Effector memory CD4-positive, alpha-beta T cell (primary cell): ENCODE measurements at regions not wholly inside any gene's neighbourhood (a gene's known extent, or its start where the extent isn't known, plus 50 kb on each side); places are given as distances from the start of the nearest gene placed in this dataset.

Experiments
- DNase-seq, 3 donors: peaks; one replicate each; pipeline ENCODE4 v3.0.0-alpha.2; 2020
- H3K27ac ChIP-seq: 2 replicates; pipeline ENCODE4 v1.7.0; 2013; ENCODE audit warnings: mild to moderate bottlenecking, low read length, moderate library complexity; ENCODE audit not compliant: insufficient read depth, poor library complexity, severe bottlenecking
- H3K27me3 ChIP-seq: replicated peaks from 2 replicates; pipeline ENCODE4 v1.7.0; 2013; ENCODE audit warnings: mild to moderate bottlenecking, low read length; ENCODE audit not compliant: insufficient read depth, control insufficient read depth, poor library complexity, severe bottlenecking
- H3K36me3 ChIP-seq: 2 replicates; pipeline ENCODE4 v1.7.0; 2013; ENCODE audit warnings: mild to moderate bottlenecking, low read length, moderate library complexity; ENCODE audit not compliant: control insufficient read depth, insufficient read depth
- H3K4me1 ChIP-seq: 2 replicates; pipeline ENCODE4 v1.7.0; 2013; ENCODE audit warnings: low read length, mild to moderate bottlenecking; ENCODE audit not compliant: control insufficient read depth, insufficient read depth, poor library complexity, severe bottlenecking
- H3K4me3 ChIP-seq: 2 replicates; pipeline ENCODE4 v1.7.0; 2013; ENCODE audit warnings: low read length, low read depth, mild to moderate bottlenecking; ENCODE audit not compliant: insufficient read depth, poor library complexity, severe bottlenecking
- H3K9me3 ChIP-seq: 2 replicates; pipeline ENCODE4 v1.7.0; 2013; ENCODE audit warnings: mild to moderate bottlenecking, low read length, moderate library complexity; ENCODE audit not compliant: control insufficient read depth

DNA sequence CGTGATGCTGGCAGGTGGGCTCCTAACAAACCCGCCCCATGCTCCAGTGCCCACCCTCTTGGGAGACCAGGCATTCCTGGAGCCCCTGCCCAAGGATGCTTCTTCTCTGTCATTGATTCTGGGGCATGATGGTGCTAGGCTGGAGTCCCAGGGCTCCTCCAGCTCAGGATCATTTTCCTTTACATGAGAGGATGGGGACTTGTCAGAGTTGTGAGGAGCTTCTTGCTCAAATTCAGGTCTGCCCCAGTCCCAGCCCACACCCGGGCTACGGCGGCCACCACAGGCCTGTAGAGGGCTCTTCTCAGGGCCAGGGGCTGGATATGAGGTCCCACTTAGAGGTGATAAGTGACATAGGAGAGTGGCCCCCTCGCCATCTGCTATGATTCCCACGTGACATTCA is 141.1 kb upstream of the COPS8 start:
- Histone ChIP-seq H3K9me3 (no peaks in the 10 kb centered on the region), H3K4me1 (no peaks in the 10 kb centered on the region), H3K27ac (no peak overlapping the region), H3K4me3 (no peak overlapping the region), H3K27me3 (no peaks in the 10 kb centered on the region), H3K36me3 (no peaks in the 10 kb centered on the region)
- DNase-seq: no peak

GRCh38 chr2:236945431-236946016 is 140.2 kb upstream of the COPS8 start:
- no peak overlapping the region for H3K4me3 ChIP-seq
- H3K27ac ChIP-seq: no peak overlapping the region
- H3K36me3 ChIP-seq: no peaks in the 10 kb centered on the region
- DNase-seq: no peak
- no peaks in the 10 kb centered on the region for H3K27me3 ChIP-seq
- no peaks in the 10 kb centered on the region for H3K9me3 ChIP-seq
- H3K4me1 ChIP-seq: no peaks in the 10 kb centered on the region

DNA sequence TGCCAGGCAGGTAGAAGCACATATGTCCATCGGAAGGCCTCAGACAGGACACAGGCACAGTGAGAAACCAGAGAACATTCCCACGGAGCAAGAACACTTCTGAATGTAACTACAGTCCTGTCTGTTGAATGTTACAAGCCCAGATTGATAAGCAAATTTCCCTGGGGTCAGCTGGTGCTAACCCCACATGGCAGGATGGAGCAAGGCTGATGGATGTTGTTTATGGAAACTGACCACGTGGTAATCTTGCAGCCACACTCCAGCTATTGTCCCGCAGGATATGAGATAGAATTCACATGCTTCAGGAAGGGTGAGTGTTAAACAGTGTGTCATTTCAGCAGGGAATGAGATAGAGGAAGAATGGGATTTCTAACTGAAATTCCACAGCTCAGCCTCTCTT is 138.8 kb upstream of the COPS8 start:
- H3K4me1 ChIP-seq: no peaks in the 10 kb centered on the region
- no peaks in the 10 kb centered on the region for H3K27me3 ChIP-seq
- H3K9me3 ChIP-seq: no peaks in the 10 kb centered on the region
- no peak overlapping the region for H3K4me3 ChIP-seq
- DNase-seq: no peak
- H3K36me3 ChIP-seq: no peaks in the 10 kb centered on the region
- H3K27ac ChIP-seq: no peak overlapping the region

DNA sequence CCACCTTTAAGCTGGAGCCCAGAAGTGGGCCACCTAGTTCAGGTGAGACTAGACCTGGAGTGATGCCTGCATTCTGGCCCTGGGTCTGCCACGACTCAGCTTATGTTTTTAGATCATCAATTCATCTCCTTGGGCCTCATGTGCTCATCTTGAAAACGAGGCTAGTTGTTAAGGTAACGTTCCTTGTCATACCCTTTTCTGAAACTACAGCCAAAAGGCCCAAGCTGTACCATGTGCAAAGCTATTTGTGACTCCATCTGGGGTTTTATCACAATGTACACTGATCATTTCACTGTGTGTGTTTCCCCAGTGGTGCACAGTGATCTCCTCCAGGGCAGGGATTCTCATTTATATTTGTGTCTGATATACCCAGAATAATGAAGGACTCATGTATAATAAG is 138.4 kb upstream of the COPS8 start:
- Histone ChIP-seq H3K4me1 (no peaks in the 10 kb centered on the region), H3K4me3 (no peak overlapping the region), H3K9me3 (no peaks in the 10 kb centered on the region), H3K27me3 (no peaks in the 10 kb centered on the region), H3K36me3 (no peaks in the 10 kb centered on the region), H3K27ac (no peak overlapping the region)
- DNase-seq: no peak

GRCh38 chr2:236947896-236948295 is 137.8 kb upstream of the COPS8 start:
- Histone ChIP-seq H3K9me3 (no peaks in the 10 kb centered on the region), H3K27me3 (no peaks in the 10 kb centered on the region), H3K36me3 (no peaks in the 10 kb centered on the region), H3K27ac (no peak overlapping the region), H3K4me1 (no peaks in the 10 kb centered on the region), H3K4me3 (no peak overlapping the region)
- DNase-seq: no peak

- Histone ChIP-seq H3K36me3 (no peaks in the 10 kb centered on the region), H3K4me1 (no peaks in the 10 kb centered on the region), H3K27me3 (no peaks in the 10 kb centered on the region), H3K9me3 (no peaks in the 10 kb centered on the region), H3K4me3 (no peak overlapping the region), H3K27ac (no peak overlapping the region)
- DNase-seq: no peak
These were observed 136.4 kb upstream of the COPS8 start for GRCh38 chr2:236949089-236949905.

DNA sequence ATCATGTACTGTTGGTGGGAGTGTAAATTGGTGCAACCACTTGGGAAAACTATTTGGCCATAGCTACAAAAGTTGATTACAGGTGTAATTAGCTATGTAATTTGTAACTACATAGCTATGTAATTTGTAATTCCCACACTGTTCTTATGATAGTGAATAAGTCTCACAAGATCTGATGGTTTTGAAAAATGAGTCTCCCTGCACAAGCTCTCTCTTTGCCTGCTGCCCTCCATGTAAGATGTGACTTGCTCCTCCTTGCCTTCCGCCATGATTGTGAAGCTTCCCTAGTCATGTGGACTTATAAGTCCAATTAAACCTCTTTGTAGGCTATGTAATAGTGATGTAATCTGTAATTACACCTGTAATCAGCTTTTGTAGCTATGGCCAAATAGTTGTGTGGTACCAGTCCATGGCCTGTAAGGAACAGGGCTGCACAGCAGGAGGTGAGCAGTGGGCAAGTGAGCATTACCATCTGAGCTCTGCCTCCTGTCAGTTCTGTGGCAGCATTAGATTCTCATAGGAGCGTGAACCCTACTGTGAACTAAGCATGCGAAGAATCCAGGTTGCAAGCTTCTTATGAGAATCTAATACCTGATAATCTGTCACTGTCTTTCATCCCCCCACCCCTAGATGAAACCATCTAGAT is 133.7 kb upstream of the COPS8 start:
- no peaks in the 10 kb centered on the region for H3K4me1 ChIP-seq
- no peak overlapping the region for H3K27ac ChIP-seq
- no peak for DNase-seq
- H3K36me3 ChIP-seq: no peaks in the 10 kb centered on the region
- H3K27me3 ChIP-seq: peaks cover 3% of the 10 kb centered on the region
- no peak overlapping the region for H3K4me3 ChIP-seq
- no peaks in the 10 kb centered on the region for H3K9me3 ChIP-seq

- H3K4me3 ChIP-seq: no peak overlapping the region
- H3K27ac ChIP-seq: no peak overlapping the region
- H3K4me1 ChIP-seq: no peaks in the 10 kb centered on the region
- no peaks in the 10 kb centered on the region for H3K9me3 ChIP-seq
- peaks cover 3% of the 10 kb centered on the region for H3K27me3 ChIP-seq
- no peak for DNase-seq
- no peaks in the 10 kb centered on the region for H3K36me3 ChIP-seq
These were observed 131.0 kb upstream of the COPS8 start for GRCh38 chr2:236954641-236955040.

DNA sequence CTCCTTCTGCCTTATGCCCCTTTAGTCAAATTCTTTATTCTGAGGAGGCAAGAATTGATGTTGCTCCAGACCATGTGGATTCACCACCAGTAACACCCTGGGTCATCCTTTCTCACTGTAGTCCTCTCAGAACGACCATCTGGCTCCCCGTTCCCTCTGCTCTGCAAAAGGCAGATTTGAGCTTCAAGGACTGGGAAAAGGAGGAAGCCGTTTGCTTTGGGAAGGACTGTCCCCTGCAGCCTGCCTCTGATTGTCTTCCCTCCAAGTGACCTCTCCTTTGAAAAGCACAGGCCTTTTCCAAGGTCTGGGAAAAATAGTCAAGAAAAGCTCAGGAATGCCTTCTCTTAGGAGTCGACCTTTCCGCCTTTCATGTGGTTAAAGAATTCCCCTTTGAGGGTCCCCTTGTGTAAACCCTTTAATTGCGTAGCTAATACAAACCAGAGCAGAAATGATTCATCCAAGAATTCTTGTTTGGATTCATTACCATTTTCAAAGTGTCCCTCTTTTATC is 130.1 kb upstream of the COPS8 start:
- peaks cover 3% of the 10 kb centered on the region for H3K27me3 ChIP-seq
- no peak for DNase-seq
- H3K9me3 ChIP-seq: no peaks in the 10 kb centered on the region
- no peaks in the 10 kb centered on the region for H3K4me1 ChIP-seq
- H3K36me3 ChIP-seq: no peaks in the 10 kb centered on the region
- H3K4me3 ChIP-seq: no peak overlapping the region
- H3K27ac ChIP-seq: no peak overlapping the region

GRCh38 chr2:236956031-236956618 is 129.6 kb upstream of the COPS8 start:
- no peak overlapping the region for H3K4me3 ChIP-seq
- no peaks in the 10 kb centered on the region for H3K9me3 ChIP-seq
- H3K4me1 ChIP-seq: no peaks in the 10 kb centered on the region
- H3K27me3 ChIP-seq: peaks cover 3% of the 10 kb centered on the region
- no peak for DNase-seq
- no peak overlapping the region for H3K27ac ChIP-seq
- H3K36me3 ChIP-seq: no peaks in the 10 kb centered on the region
